Stimulated activated CD8-positive, alpha-beta memory T cell treated with anti-CD3 and anti-CD28 coated beads, Interleukin-12 subunit alpha, Interleukin-12 subunit beta, amount 100 ng/mL, for 24 hours (primary cell): ENCODE measurements at regions not wholly inside any gene's neighbourhood (a gene's known extent, or its start where the extent isn't known, plus 50 kb on each side); places are given as distances from the start of the nearest gene placed in this dataset.

Source experiments
- DNase-seq: peaks from one replicate; pipeline ENCODE4 v3.0.0-alpha.2; 2020; ENCODE audit errors: extremely low read depth

- DNase-seq: no peak
These were observed 1598.4 kb upstream of the TMEM132C start for GRCh38 chr12:126668538-126668937.

- no peak for DNase-seq
These were observed 1598.0 kb upstream of the TMEM132C start for GRCh38 chr12:126668961-126669360.

GRCh38 chr12:126676434-126676833, 1590.5 kb upstream of the TMEM132C start:
- DNase-seq: no peak

- no peak for DNase-seq
These were observed 1585.3 kb upstream of the TMEM132C start for GRCh38 chr12:126681676-126682075.

GRCh38 chr12:126684703-126685102, 1582.3 kb upstream of the TMEM132C start:
- no peak for DNase-seq

- DNase-seq: no peak
These were observed 1581.3 kb upstream of the TMEM132C start for GRCh38 chr12:126685636-126686035.

GRCh38 chr12:126688556-126688955, 1578.4 kb upstream of the TMEM132C start:
- DNase-seq: no peak

GRCh38 chr12:126700096-126700495, 1566.9 kb upstream of the TMEM132C start:
- no peak for DNase-seq

GRCh38 chr12:126704609-126705008, 1562.4 kb upstream of the TMEM132C start:
- DNase-seq: no peak

GRCh38 chr12:126706300-126706699, 1560.7 kb upstream of the TMEM132C start:
- DNase-seq: no peak

GRCh38 chr12:126708492-126708896, 1558.5 kb upstream of the TMEM132C start:
- no peak for DNase-seq

- no peak for DNase-seq
These were observed 1548.6 kb upstream of the TMEM132C start for GRCh38 chr12:126718365-126718764.

GRCh38 chr12:126719912-126720705, 1546.9 kb upstream of the TMEM132C start:
- DNase-seq: no peak

GRCh38 chr12:126726481-126727217, 1540.3 kb upstream of the TMEM132C start:
- no peak for DNase-seq

GRCh38 chr12:126727218-126728075, 1539.5 kb upstream of the TMEM132C start:
- DNase-seq: no peak

- no peak for DNase-seq
These were observed 1532.7 kb upstream of the TMEM132C start for GRCh38 chr12:126734296-126734695.

- DNase-seq: no peak
These were observed 1532.3 kb upstream of the TMEM132C start for GRCh38 chr12:126734710-126735109.

GRCh38 chr12:126741536-126742240, 1525.3 kb upstream of the TMEM132C start:
- no peak for DNase-seq

- no peak for DNase-seq
These were observed 1524.7 kb upstream of the TMEM132C start for GRCh38 chr12:126742241-126742641.

- DNase-seq: no peak
These were observed 1519.3 kb upstream of the TMEM132C start for GRCh38 chr12:126747530-126748149.

- no peak for DNase-seq
These were observed 1514.9 kb upstream of the TMEM132C start for GRCh38 chr12:126752021-126752420.
